Naive thymus-derived CD8-positive, alpha-beta T cell (primary cell): ENCODE measurements at regions not wholly inside any gene's neighbourhood (a gene's known extent, or its start where the extent isn't known, plus 50 kb on each side); places are given as distances from the start of the nearest gene placed in this dataset.

Source experiments
- ATAC-seq, 2 donors: fragments of 150-1000 bp; cut with Tn5 transposase in 1 of 2; sonication (Bioruptor Pico), chemical (Tn5 transposase) in 1 of 2; 1 replicate in 1 of 2; 2 replicates in 1 of 2; pipeline ENCODE4 v1.10.0; 2021; ENCODE audit warnings: mild to moderate bottlenecking in 2 of 2, moderate library complexity in 2 of 2
- POLR2A ChIA-PET: fragments of 350-600 bp; sonication (Branson Sonifier 250); formaldehyde crosslinking; loops from one replicate; lab custom pipeline; 2021; ENCODE audit warnings: antibody characterized with exemption; lab: Charles Lee
- DNase-seq, 10 donors: peaks; one replicate each; pipeline versions ENCODE4 v3.0.0 to v3.0.0-alpha.2; 2020 to 2022
- H3K27ac Mint-ChIP-seq, 10 donors: one replicate each; pipeline ENCODE4 v1.8.0; 2020 to 2022; ENCODE audit warnings: mild to moderate bottlenecking in 10 of 10, mixed read lengths in 10 of 10, moderate library complexity in 4 of 10, inconsistent platforms in 1 of 10
- H3K27me3 Mint-ChIP-seq, 5 donors: one replicate each; pipeline ENCODE4 v1.8.0; 2021 to 2022; ENCODE audit warnings: mixed read lengths in 5 of 5
- H3K36me3 Mint-ChIP-seq, 3 donors: one replicate each; pipeline ENCODE4 v1.8.0; 2020 to 2022; ENCODE audit warnings: mixed read lengths in 3 of 3, mild to moderate bottlenecking in 2 of 3, inconsistent platforms in 1 of 3
- H3K4me1 Mint-ChIP-seq, 4 donors: one replicate each; pipeline ENCODE4 v1.8.0; 2021 to 2022; ENCODE audit warnings: mixed read lengths in 4 of 4
- H3K4me3 Mint-ChIP-seq, 10 donors: one replicate each; pipeline ENCODE4 v1.8.0; 2020 to 2022; ENCODE audit warnings: mild to moderate bottlenecking in 10 of 10, mixed read lengths in 10 of 10, moderate library complexity in 6 of 10, inconsistent platforms in 1 of 10
- H3K9me3 Mint-ChIP-seq, 9 donors: one replicate each; pipeline ENCODE4 v1.8.0; 2020 to 2022; ENCODE audit warnings: mixed read lengths in 9 of 9, mild to moderate bottlenecking in 3 of 9, inconsistent platforms in 1 of 9, moderate library complexity in 1 of 9

- no peaks in the 10 kb centered on the region for H3K36me3 Mint-ChIP-seq
- no peak for DNase-seq
- no peak for ATAC-seq
- POLR2A ChIA-PET: no interaction called here
- no peaks in the 10 kb centered on the region for H3K9me3 Mint-ChIP-seq
- no peak overlapping the region for H3K27ac Mint-ChIP-seq
- no peaks in the 10 kb centered on the region for H3K4me1 Mint-ChIP-seq
- peaks cover 3 to 17% (median 9%) of the 10 kb centered on the region in 5 donors for H3K27me3 Mint-ChIP-seq
- H3K4me3 Mint-ChIP-seq: no peak overlapping the region
These were observed 51.0 kb downstream of the POU3F3 start for GRCh38 chr2:104904889-104905288.

DNA sequence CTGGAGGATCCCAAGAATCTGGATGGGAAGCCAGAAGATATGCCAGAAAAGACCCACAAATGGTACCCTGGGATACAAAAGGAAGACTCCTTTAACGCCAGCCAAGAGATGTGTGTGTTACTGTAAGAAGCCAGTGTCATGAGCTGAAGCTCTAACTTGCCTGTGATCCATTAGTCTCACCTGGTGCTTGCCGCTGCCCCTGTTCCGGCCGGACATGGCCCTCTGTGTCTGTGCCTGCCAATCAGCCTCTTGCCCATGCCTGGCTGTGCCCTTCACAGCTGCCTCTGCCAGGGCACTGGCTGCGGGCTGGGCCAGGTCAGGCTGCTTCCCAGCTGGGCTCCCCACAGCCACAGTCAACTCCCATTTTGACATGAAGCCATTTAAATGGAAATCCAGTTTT is 55.4 kb downstream of the POU3F3 start:
- no peaks in the 10 kb centered on the region for H3K36me3 Mint-ChIP-seq

GRCh38 chr2:104914509-104914908 is 60.6 kb downstream of the POU3F3 start:
- H3K4me3 Mint-ChIP-seq: no peak overlapping the region
- H3K27ac Mint-ChIP-seq: peak overlapping the region in 1 of 10 donors; percentile 28
- H3K4me1 Mint-ChIP-seq: no peaks in the 10 kb centered on the region
- H3K27me3 Mint-ChIP-seq: peaks cover 0 to 7% (median 3%) of the 10 kb centered on the region in 5 donors
- no peak for ATAC-seq
- no peak for DNase-seq
- POLR2A ChIA-PET: no interaction called here
- no peaks in the 10 kb centered on the region for H3K9me3 Mint-ChIP-seq
- H3K36me3 Mint-ChIP-seq: no peaks in the 10 kb centered on the region

More for the DNA sequence above, 55.4 kb downstream of the POU3F3 start:
- Mint-ChIP-seq H3K4me3 (no peak overlapping the region), H3K9me3 (no peaks in the 10 kb centered on the region), H3K27me3 (peaks cover 0 to 13% (median 10%) of the 10 kb centered on the region in 5 donors), H3K4me1 (no peaks in the 10 kb centered on the region), H3K27ac (peak overlapping the region in 1 of 10 donors; percentile 63)
- no peak for DNase-seq
- POLR2A ChIA-PET: no interaction called here
- ATAC-seq: no peak

DNA sequence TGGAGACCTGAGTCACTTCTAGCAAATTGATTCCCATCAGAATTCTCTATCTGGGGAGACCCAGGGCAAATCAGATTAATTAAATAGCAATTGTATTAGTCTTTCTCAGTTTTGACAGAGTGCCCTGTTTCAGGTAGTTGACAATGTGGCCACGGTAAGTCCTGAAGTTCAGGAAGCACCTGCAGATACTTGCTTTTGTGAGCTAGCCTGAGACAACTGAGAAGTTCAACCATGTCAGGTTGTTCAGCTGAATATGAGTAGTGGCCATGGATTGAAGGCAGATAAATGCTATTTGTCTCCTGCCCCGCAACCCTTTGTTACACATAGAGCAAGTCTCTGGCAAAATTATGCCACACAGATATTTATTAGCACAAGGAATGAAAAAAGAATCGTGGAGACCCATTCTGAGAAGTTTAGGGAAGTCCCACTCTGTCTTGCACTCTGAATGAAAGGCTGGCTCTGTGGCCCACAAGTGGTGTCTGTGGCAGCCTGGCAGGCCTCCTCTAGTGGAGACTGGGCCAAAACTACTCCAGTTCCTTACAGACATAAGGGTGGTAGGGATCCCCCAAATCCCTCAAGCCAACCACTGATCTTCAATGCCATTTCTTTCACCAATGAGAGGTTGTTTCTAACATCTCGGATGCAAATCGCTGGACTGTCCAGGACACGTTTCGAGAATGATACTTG is 61.3 kb downstream of the POU3F3 start:
- Mint-ChIP-seq H3K9me3 (no peaks in the 10 kb centered on the region), H3K27ac (no peak overlapping the region), H3K36me3 (no peaks in the 10 kb centered on the region), H3K27me3 (peaks cover 0 to 12% (median 5%) of the 10 kb centered on the region in 5 donors), H3K4me1 (no peaks in the 10 kb centered on the region), H3K4me3 (no peak overlapping the region)
- DNase-seq (no peak), ATAC-seq (no peak)
- POLR2A ChIA-PET: no interaction called here

DNA sequence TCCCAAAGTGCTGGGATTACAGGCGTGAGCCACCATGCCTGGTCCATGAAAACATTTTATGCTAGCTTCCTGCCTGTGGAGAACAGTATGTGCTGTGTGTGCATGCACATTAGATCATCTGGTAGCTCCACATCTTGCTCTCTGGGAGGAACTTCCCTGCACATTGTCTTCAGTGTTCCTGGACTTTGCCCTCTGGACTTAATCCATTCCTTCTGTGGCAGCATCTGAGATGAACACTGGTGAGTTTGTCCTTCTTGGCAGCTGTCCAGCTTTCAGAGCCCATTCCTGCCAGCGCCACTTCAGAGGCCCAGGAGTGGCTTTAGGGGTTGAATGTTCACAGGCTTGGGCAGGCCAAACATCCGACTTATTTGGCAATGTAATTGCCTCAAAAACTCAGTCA is 65.2 kb downstream of the POU3F3 start:
- H3K36me3 Mint-ChIP-seq: peaks cover 0 to 13% (median 1%) of the 10 kb centered on the region in 3 donors
- no peaks in the 10 kb centered on the region for H3K4me1 Mint-ChIP-seq
- no peak for ATAC-seq
- no peak for DNase-seq
- H3K27me3 Mint-ChIP-seq: peaks cover 0 to 16% (median 11%) of the 10 kb centered on the region in 5 donors
- no peak overlapping the region for H3K27ac Mint-ChIP-seq
- H3K9me3 Mint-ChIP-seq: peaks cover 2 to 15% (median 10%) of the 10 kb centered on the region in 9 donors
- no peak overlapping the region for H3K4me3 Mint-ChIP-seq
- POLR2A ChIA-PET: no interaction called here

DNA sequence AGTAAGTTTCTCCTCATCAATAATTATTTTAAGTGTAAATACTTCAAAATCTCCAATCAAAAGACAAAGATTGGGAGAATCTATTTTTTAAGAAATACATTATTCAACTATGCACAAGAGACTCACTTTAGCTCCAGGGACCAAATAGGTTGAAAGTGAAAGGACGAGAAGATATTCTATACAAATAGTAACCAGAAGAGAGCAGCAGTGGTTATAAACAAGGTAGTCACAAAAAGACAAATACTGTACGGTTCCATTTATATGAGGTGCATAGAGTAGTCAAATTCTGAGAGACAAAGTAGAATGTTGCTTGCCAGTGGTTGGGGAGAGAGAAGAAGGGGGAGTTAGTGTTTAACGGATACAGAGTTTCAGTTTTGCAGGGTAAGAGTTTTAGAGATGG is 69.8 kb downstream of the POU3F3 start:
- Mint-ChIP-seq H3K4me1 (no peaks in the 10 kb centered on the region), H3K27me3 (peaks cover 0 to 25% (median 14%) of the 10 kb centered on the region in 5 donors), H3K36me3 (peaks cover 0 to 13% (median 1%) of the 10 kb centered on the region in 3 donors), H3K27ac (no peak overlapping the region), H3K4me3 (no peak overlapping the region), H3K9me3 (peaks cover 4 to 15% (median 11%) of the 10 kb centered on the region in 9 donors)
- no peak for ATAC-seq
- DNase-seq: no peak
- POLR2A ChIA-PET: no interaction called here

DNA sequence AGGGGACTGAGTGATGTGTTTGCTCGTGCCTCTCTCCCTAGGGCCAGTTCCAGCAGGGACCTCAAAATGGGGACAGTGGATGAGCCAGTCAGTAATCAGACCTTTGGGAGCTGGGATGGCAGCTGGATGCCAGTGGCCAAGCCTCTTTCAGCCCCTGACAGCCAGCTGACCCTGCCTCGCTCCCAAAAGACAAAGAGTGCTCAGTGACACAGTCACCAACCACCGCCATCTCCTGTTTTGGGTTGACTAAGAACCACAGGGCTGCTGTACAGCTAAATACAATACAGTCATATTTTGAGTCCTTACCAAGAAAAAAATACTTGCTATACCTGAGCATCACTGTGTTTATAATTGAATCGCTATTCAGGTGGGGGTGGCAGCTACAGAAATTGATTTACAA is 75.7 kb downstream of the POU3F3 start:
- Mint-ChIP-seq H3K9me3 (peaks cover 0 to 9% (median 0%) of the 10 kb centered on the region in 9 donors), H3K4me1 (no peaks in the 10 kb centered on the region), H3K27ac (no peak overlapping the region), H3K27me3 (peaks cover 3 to 9% (median 3%) of the 10 kb centered on the region in 5 donors), H3K4me3 (no peak overlapping the region), H3K36me3 (no peaks in the 10 kb centered on the region)
- no peak for ATAC-seq
- no peak for DNase-seq
- POLR2A ChIA-PET: no interaction called here

- Mint-ChIP-seq H3K9me3 (peaks cover 0 to 7% (median 0%) of the 10 kb centered on the region in 9 donors), H3K36me3 (no peaks in the 10 kb centered on the region), H3K4me1 (no peaks in the 10 kb centered on the region), H3K27me3 (peaks cover 0 to 9% (median 3%) of the 10 kb centered on the region in 5 donors), H3K4me3 (no peak overlapping the region), H3K27ac (no peak overlapping the region)
- ATAC-seq (no peak), DNase-seq (no peak)
- POLR2A ChIA-PET: no interaction called here
These were observed 76.8 kb downstream of the POU3F3 start for GRCh38 chr2:104930732-104931131.

DNA sequence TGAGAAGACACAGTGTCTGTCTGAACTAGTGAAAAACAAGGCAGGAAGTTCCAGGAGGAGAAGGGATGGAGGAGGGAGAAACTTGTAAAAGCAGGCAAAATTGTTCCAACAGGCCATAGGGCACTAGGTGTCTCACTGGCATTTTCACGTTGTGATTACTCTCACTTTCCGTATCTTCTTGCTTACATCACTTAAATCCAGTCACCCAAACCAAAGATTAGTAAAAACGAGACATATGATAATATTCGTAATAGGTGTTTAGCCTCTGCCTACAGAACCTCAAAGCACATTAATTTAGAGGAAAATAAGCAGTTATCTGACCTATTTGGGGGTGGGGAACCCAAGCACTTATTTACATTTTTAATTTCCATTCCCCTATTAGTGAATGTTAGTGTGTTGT is 78.3 kb downstream of the POU3F3 start:
- Mint-ChIP-seq H3K9me3 (no peaks in the 10 kb centered on the region), H3K4me1 (no peaks in the 10 kb centered on the region), H3K4me3 (no peak overlapping the region), H3K36me3 (no peaks in the 10 kb centered on the region), H3K27ac (no peak overlapping the region), H3K27me3 (peaks cover 0 to 5% (median 3%) of the 10 kb centered on the region in 5 donors)
- no peak for DNase-seq
- POLR2A ChIA-PET: no interaction called here
- ATAC-seq: no peak

DNA sequence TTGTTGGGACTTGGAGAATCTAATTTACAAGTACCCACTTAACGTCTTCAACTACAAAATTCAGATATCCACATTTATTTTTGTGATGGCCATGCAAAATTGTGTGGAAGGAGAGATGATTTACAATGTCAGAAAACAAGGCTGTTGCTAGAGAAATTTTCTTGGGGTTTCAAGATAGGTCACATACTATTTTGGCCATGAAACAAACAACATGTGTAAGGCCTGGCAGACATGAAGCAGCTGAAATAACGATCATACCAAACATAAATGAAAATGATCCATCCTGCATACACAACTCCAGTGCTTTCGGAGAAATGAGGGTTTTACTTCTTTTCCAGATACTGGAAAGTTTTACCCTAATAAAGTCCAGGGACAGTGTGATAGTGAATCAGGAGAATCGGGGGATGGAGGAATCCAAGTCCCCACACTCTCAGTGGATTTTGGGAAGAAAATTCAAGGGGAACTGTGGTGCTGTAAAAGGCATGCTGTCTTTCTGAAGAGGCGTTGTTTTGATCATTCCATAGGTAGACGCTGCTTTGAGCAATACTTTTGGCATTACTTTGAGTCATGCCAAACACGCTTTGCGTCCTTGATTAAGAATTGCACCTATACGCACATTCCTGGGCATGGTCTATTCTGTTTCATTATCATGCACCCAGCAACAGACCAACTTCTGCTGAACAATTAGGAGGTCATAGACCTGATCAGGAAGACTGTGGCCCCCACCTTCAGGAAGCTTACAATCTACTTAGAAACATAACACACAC is 79.4 kb downstream of the POU3F3 start:
- no peaks in the 10 kb centered on the region for H3K9me3 Mint-ChIP-seq
- no peak for DNase-seq
- peaks cover 0 to 3% (median 3%) of the 10 kb centered on the region in 4 donors for H3K4me1 Mint-ChIP-seq
- POLR2A ChIA-PET: no interaction called here
- no peak for ATAC-seq
- H3K27ac Mint-ChIP-seq: no peak overlapping the region
- H3K4me3 Mint-ChIP-seq: no peak overlapping the region
- H3K27me3 Mint-ChIP-seq: peaks cover 0 to 5% (median 3%) of the 10 kb centered on the region in 5 donors
- no peaks in the 10 kb centered on the region for H3K36me3 Mint-ChIP-seq

GRCh38 chr2:104936527-104936926 is 82.6 kb downstream of the POU3F3 start:
- POLR2A ChIA-PET: no interaction called here

GRCh38 chr2:104938231-104938941 is 84.5 kb downstream of the POU3F3 start:
- ATAC-seq: peak in 1 of 2 donors; percentile 40

More at GRCh38 chr2:104936527-104936926, 82.6 kb downstream of the POU3F3 start:
- no peak for ATAC-seq
- no peaks in the 10 kb centered on the region for H3K9me3 Mint-ChIP-seq
- no peaks in the 10 kb centered on the region for H3K36me3 Mint-ChIP-seq
- DNase-seq: no peak
- peaks cover 0 to 4% (median 1%) of the 10 kb centered on the region in 5 donors for H3K27me3 Mint-ChIP-seq
- peaks cover 0 to 15% (median 7%) of the 10 kb centered on the region in 4 donors for H3K4me1 Mint-ChIP-seq
- H3K4me3 Mint-ChIP-seq: no peak overlapping the region
- H3K27ac Mint-ChIP-seq: no peak overlapping the region

More at GRCh38 chr2:104938231-104938941, 84.5 kb downstream of the POU3F3 start:
- Mint-ChIP-seq H3K27me3 (peaks cover 1 to 12% (median 2%) of the 10 kb centered on the region in 5 donors), H3K36me3 (no peaks in the 10 kb centered on the region), H3K4me1 (peaks cover 0 to 15% (median 7%) of the 10 kb centered on the region in 4 donors), H3K27ac (peak overlapping the region in 4 of 10 donors; percentile 2 to 88 (median 46)), H3K4me3 (peak overlapping the region in 8 of 10 donors; percentile 4 to 77 (median 54)), H3K9me3 (no peaks in the 10 kb centered on the region)
- POLR2A ChIA-PET: no interaction called here
- peak in 2 of 10 donors; percentile 6 for DNase-seq
